Thoracic aorta (tissue), 2 donors: ENCODE measurements at regions not wholly inside any gene's neighbourhood (a gene's known extent, or its start where the extent isn't known, plus 50 kb on each side); places are given as distances from the start of the nearest gene placed in this dataset.

Experiments used
- ATAC-seq: fragments of 150-250 bp; one replicate; pipeline ENCODE4 v1.8.0; 2017; ENCODE audit warnings: low read depth; ENCODE audit not compliant: insufficient number of reproducible peaks, low FRiP score
- DNase-seq: peaks from one replicate; pipeline ENCODE4 v3.0.0-alpha.2; 2020; ENCODE audit warnings: low spot score
- H3K27ac ChIP-seq, 2 donors: fragments of 200-600 bp; sonication (generic); 1 replicate in 1 of 2; 2 replicates in 1 of 2; pipeline ENCODE4 v1.5.1; 2016; ENCODE audit warnings: mild to moderate bottlenecking in 2 of 2, moderate library complexity in 2 of 2
- H3K27me3 ChIP-seq: fragments of 200-600 bp; sonication (generic); replicated peaks from 2 replicates; pipeline ENCODE4 v1.6.0; 2016; ENCODE audit warnings: mild to moderate bottlenecking; ENCODE audit not compliant: insufficient read depth
- H3K36me3 ChIP-seq: fragments of 200-600 bp; sonication (generic); one replicate; pipeline ENCODE4 v1.5.1; 2016
- H3K4me1 ChIP-seq, 2 donors: fragments of 200-600 bp; sonication (generic); 1 replicate in 1 of 2; 2 replicates in 1 of 2; pipeline versions ENCODE4 v1.5.1 to v1.6.0; 2016; ENCODE audit warnings: low read depth in 2 of 2, mild to moderate bottlenecking in 1 of 2; ENCODE audit not compliant: control insufficient read depth in 1 of 2
- H3K4me3 ChIP-seq: fragments of 200-600 bp; sonication (generic); 2 replicates; pipeline ENCODE4 v1.5.1; 2016; ENCODE audit warnings: mild to moderate bottlenecking
- H3K9me3 ChIP-seq: fragments of 200-600 bp; sonication (generic); 2 replicates; pipeline ENCODE4 v1.5.1; 2016
- CTCF ChIP-seq: fragments of 200-600 bp; sonication (generic); IDR thresholded peaks from one replicate; pipeline ENCODE4 v1.5.1; 2019; ENCODE audit warnings: antibody characterized with exemption

GRCh38 chr11:121800240-121800639 lies 315.8 kb downstream of the BLID start:
- ATAC-seq: no peak
- peak overlapping the region; percentile 46 to 62 for H3K27ac ChIP-seq
- no peak for TF ChIP-seq CTCF

DNA sequence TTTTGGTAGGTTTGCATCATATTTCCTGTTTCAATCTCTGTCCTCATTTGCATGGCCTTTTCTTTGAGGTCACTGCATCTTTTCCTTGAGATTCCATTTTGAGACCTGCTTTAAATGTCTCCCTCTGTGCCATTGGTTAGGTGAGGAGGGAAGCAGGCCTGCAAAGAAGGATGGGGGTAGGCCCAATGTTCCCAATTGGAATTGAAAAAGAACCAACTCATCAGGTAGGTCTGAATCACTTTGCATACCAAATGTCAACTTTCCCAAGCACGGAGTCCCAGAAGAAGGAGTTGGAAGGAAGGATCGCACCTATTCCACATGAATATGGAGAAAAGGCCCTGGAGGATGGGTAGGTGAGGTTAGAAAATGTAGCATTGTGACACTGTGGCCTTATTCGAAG lies 318.5 kb downstream of the BLID start:
- ATAC-seq: no peak
- Histone ChIP-seq H3K27me3 (no peaks in the 10 kb centered on the region), H3K4me3 (no peak overlapping the region), H3K9me3 (no peaks in the 10 kb centered on the region), H3K27ac (no peak overlapping the region), H3K4me1 (peaks cover 19 to 52% of the 10 kb centered on the region in 2 donors), H3K36me3 (no peaks in the 10 kb centered on the region)
- no peak for DNase-seq
- TF ChIP-seq CTCF: no peak

More at GRCh38 chr11:121800240-121800639, 315.8 kb downstream of the BLID start:
- Histone ChIP-seq H3K9me3 (no peaks in the 10 kb centered on the region), H3K4me1 (peaks cover 12 to 35% of the 10 kb centered on the region in 2 donors), H3K36me3 (no peaks in the 10 kb centered on the region), H3K4me3 (peak overlapping the region; percentile 39), H3K27me3 (no peaks in the 10 kb centered on the region)
- DNase-seq: no peak

GRCh38 chr11:121795174-121795573 lies 320.8 kb downstream of the BLID start:
- no peak for DNase-seq
- TF ChIP-seq CTCF: no peak
- no peaks in the 10 kb centered on the region for H3K9me3 ChIP-seq

GRCh38 chr11:121794671-121795141 lies 321.3 kb downstream of the BLID start:
- Histone ChIP-seq H3K36me3 (no peaks in the 10 kb centered on the region), H3K27me3 (no peaks in the 10 kb centered on the region), H3K4me3 (no peak overlapping the region), H3K4me1 (peaks cover 8 to 30% of the 10 kb centered on the region in 2 donors), H3K9me3 (no peaks in the 10 kb centered on the region), H3K27ac (no peak overlapping the region)
- no peak for ATAC-seq
- no peak for TF ChIP-seq CTCF
- no peak for DNase-seq

More at GRCh38 chr11:121795174-121795573, 320.8 kb downstream of the BLID start:
- Histone ChIP-seq H3K4me1 (peaks cover 11 to 34% of the 10 kb centered on the region in 2 donors), H3K4me3 (no peak overlapping the region), H3K27ac (no peak overlapping the region), H3K27me3 (no peaks in the 10 kb centered on the region), H3K36me3 (no peaks in the 10 kb centered on the region)
- no peak for ATAC-seq

- no peak for TF ChIP-seq CTCF
- no peaks in the 10 kb centered on the region for H3K27me3 ChIP-seq
- ATAC-seq: no peak
- peaks cover 8 to 28% of the 10 kb centered on the region in 2 donors for H3K4me1 ChIP-seq
- peak overlapping the region in 1 of 2 donors; percentile 6 for H3K27ac ChIP-seq
- DNase-seq: no peak
- H3K4me3 ChIP-seq: no peak overlapping the region
- no peaks in the 10 kb centered on the region for H3K36me3 ChIP-seq
- H3K9me3 ChIP-seq: no peaks in the 10 kb centered on the region
These were observed 322.1 kb downstream of the BLID start for GRCh38 chr11:121793916-121794315.
